Kasumi-1 (cell line): ENCODE measurements at regions not wholly inside any gene's neighbourhood (a gene's known extent, or its start where the extent isn't known, plus 50 kb on each side); places are given as distances from the start of the nearest gene placed in this dataset.
A peak's percentile ranks its signal among the peaks of the same experiment; 100 is the strongest.

Source experiments
- DNase-seq, 2 experiments: peaks; one replicate each; lab custom pipeline; 2025; lab: John Stamatoyannopoulos, UW

DNA sequence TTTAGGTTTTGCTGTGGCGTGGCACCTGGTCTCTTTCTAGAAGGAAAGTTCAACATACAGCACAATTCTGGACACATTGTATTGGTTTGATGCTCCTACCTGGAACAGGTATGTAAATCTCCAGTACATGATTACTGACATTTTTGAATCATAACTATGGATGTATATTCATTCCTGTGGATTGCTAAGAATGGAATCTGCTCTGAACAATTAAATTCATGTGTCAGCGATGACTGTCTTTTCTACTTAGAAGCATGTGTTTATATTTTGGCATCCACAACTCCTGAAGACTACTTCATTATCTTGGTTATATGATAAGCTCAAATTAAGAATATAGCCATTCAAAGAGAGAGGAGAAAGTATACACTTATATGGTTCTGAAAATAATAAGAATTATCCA, 291.8 kb downstream of the CHRM3 start:
- no peak for DNase-seq

DNA sequence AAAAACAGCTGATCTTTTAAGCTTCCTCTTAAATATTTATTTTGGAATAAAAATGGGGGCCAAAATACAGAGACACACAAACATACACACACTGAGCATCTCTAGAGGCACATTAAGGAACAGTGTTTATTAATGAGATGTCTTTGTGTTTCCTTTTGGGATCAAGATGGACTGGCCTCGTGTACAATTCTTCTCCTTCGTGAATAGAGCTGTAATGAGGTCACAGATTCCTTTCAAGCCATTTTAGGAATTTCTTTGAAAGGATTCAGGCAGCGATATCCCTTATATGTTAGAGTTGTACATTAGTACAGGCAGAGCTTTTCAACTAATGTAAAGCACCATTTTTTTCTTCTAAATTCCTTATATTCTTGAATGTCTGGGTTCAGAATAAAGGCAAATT, 295.7 kb downstream of the CHRM3 start:
- no peak for DNase-seq

DNA sequence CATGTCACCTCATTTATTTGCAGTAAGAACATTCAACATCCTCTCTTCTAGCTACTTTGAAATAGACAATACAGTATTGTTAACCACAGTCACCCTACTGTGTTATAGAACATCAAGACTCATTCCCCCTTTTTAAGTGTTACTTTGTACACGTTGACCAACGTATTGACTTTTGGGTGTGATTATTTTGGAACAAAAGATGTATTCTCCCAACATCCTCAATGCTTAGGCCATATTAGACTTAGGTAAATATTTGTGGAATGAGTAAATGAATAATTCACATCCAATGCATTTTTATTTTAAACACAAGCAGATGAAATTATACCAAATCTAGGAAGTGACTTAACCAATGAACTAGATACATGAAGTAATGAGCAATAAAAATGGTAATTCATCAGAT, 296.6 kb downstream of the CHRM3 start:
- no peak for DNase-seq

DNA sequence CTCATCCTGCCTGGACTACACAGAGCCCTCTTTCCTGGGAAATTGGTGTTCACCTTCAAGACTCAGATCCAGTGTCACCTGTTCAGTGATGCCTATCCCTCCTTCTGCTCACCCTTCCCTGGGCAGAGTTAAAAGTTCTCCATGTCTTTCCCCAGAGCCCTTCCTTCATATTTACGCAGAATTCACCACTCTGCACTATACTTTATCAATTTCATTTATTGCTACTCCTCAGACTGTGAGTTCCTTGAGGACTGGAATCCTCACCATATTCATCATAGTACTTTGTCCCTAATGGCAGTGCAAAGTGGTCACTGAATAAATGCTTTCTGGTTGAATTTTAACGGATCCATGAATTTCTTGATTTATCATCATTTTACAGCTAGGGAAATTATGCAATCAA, 300.0 kb downstream of the CHRM3 start:
- no peak for DNase-seq

- DNase-seq = no peak
Measured at GRCh38 chr1:239696317-239696716, 309.9 kb downstream of the CHRM3 start.

- no peak for DNase-seq
Measured at GRCh38 chr1:239700667-239701066, 314.3 kb downstream of the CHRM3 start.

DNA sequence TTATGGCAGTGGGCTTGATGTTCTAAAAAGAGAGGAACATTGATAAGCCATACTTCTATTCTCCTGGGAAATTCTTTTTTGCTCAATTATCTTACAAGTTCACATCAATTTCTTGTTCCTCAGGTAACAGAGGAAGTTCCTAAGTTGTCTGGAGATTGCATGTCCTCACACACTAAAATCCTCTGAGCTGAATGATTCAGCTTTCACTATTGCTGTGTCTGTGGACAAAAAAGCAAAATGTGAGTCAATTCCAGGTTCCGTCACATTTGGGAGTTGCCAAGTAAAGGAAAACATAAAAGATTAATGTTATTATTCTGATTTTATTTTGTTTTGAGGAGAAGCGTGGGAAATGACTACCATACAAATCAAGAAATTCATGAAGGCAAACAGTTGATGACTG, 316.7 kb downstream of the CHRM3 start:
- DNase-seq = no peak

DNA sequence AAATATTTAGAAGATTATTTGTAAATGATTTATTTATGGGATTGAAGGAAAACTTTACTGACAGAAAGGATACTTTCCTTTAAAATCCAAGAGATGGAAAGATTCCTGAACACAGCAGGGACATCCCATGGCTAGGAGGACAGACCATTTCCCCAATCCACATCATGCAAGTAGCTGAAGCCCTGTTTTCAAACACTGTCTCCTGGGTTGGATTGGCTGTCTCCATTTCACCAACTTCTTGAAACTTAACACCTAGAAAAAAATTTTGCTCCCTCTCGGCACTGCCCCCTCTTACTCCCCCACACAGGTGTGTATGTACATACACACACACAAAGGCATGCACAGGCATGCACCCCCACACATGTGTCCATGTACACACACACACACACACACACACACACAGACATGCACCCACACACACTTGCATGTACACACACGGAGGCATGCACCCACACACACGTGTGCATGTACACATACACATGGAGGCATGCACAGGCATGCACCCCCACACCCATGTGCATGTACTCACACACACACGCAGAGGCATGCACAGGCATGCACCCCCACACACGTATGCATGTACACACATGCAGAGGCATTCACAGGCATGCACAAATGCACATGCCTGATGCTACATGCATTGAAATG, 320.0 kb downstream of the CHRM3 start:
- no peak for DNase-seq

DNA sequence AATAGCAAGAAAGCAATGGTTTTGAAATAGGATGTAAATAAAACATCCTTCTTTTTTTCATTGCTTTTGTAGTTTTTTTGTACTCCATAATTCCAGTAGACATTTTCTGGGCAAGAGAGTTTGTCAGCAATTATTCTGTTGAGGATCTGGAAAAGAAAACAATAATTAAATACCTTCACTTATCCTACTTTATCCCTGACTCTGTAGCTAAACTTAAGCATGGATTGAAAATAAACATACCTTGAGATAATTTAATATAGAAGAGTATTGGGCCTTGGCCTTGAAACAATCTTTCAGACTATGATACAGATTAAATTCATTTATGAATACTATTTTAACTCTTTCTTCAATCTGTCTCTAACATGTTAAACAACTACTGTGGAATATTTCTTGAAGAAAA, 321.2 kb downstream of the CHRM3 start:
- no peak for DNase-seq

- no peak for DNase-seq
Measured at GRCh38 chr1:239708622-239709021, 322.3 kb downstream of the CHRM3 start.

DNA sequence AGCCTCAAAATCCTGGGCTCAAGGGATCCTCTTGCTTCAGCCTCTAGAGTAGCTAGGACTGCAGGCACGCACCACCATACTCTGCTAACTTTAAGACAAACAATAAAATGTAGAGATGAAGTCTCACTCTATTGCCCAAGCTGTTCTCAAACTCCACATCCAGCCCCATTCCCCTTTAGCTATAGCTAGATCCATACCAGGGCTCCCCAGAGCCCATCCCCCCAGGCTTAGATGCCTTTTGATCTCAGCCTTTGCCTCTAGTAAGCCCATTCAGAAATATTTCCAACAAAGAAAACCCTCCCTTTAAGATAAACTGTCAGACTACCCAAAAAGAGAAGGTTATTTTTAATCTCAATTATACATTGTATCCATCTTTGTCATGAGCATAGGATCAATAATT, 325.4 kb downstream of the CHRM3 start:
- no peak for DNase-seq

- no peak for DNase-seq
Measured at GRCh38 chr1:239717097-239717917, 330.9 kb downstream of the CHRM3 start.

- no peak for DNase-seq
Measured at GRCh38 chr1:239717918-239718184, 331.5 kb downstream of the CHRM3 start.

DNA sequence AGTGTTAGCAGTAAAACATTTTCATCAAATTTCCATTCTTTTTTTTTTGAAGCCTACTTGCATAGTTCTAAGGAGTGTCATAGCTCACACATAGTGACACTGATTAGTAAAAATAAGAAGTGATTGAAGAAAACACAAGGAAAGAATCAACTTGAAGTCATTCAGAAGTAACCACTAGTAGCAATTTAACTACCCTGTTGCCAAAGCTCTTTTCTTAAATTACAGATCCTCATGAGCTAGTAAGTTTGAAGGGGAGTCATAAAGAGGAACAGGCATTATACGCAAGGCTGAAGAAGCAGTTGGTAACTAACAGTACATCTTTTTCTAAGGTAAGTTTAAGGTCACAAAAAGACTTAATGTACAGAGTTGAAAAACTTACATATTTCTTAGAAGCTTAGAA, 332.2 kb downstream of the CHRM3 start:
- DNase-seq = peak; percentile 38 to 67

- DNase-seq = peak; percentile 35 to 67
Measured at GRCh38 chr1:239718997-239719628, 332.7 kb downstream of the CHRM3 start.

GRCh38 chr1:239719642-239720258, 333.4 kb downstream of the CHRM3 start:
- peak; percentile 91 to 96 for DNase-seq

DNA sequence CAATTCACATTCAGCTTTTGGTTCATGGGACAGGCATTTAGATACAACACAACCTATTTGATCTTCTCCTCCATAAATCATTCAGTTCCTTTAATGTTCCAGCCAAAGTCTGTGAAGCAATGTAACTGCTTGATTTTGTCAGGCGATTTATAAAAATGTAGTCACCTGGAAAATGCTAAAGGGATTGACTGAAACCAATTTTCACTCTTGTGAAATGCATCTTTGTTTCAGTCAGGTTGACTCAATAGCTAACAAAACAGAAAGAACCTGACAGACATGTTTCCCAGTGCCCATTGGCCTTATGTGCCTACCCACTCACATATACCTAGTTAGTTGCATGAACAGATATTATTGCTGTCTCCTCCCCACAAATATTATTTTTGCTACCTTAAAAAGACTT, 335.7 kb downstream of the CHRM3 start:
- no peak for DNase-seq

DNA sequence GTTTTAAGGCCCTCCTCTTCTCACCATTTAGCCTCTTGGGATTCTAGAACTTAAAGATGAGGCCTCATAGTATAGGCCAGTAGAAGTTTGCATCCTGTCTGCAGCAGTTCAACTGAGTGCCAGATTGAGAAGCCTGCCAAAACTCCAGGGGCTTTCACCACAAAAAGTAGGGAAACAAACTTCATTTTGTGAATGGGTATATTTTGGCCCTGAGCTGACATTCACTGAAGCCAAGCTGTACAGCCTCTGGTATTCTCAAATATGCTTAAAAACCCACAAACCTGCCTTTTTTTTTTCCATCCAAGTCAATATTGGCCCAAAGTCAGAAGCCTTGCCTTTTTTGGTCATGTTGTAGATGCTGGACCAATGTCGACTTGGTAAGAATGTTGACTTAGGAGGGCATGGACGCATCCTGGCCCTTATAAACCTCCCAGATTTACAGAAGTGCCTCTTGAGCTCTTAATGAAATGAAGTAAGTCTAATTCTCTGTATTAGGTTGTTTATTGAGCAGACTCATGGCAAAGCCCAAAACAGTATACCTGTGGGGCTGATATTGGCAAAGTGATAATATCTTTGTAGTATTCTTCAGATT, 337.5 kb downstream of the CHRM3 start:
- DNase-seq = no peak

- no peak for DNase-seq
Measured at GRCh38 chr1:239725371-239725770, 339.0 kb downstream of the CHRM3 start.

- no peak for DNase-seq
Measured at GRCh38 chr1:239725933-239726332, 339.6 kb downstream of the CHRM3 start.

DNA sequence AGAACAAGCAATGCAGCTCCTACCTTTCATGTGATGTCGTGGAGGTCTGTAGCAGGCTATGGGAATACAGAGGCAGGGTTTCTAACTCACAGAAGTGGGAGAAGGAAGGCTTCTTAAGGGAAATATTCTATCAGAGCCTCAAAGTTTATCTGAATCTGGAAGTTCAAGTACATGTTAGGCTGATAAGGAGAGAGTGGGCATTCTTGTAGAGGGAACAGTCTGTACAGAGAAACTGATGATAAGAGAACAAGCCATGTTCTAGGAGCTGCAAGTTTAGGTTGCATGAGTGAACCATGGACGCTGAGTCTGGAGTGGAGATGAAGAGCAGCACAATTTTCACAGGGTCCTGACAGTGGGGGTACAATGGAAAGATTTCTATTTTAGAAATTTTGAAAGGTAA, 344.0 kb downstream of the CHRM3 start:
- DNase-seq = no peak

- DNase-seq = no peak
Measured at GRCh38 chr1:239731082-239731748, 344.8 kb downstream of the CHRM3 start.
